Suprapubic skin (tissue), 3 donors: ENCODE measurements at regions not wholly inside any gene's neighbourhood (a gene's known extent, or its start where the extent isn't known, plus 50 kb on each side); places are given as distances from the start of the nearest gene placed in this dataset.

ENCODE experiments used
- CTCF ChIP-seq, 2 donors: fragments of 200-600 bp in 1 of 2; fragments of 450-650 bp in 1 of 2; sonication (generic) in 1 of 2; IDR thresholded peaks; one replicate each; pipeline ENCODE4 v1.5.1; 2016 to 2019; ENCODE audit warnings: antibody characterized with exemption in 2 of 2, mild to moderate bottlenecking in 1 of 2, moderate library complexity in 1 of 2
- EP300 ChIP-seq: sonication (generic); formaldehyde crosslinking; IDR thresholded peaks from one replicate; pipeline ENCODE4 v1.6.1; 2017; ENCODE audit warnings: antibody characterized with exemption
- POLR2A ChIP-seq, 2 donors: fragments of 450-650 bp; IDR thresholded peaks; one replicate each; pipeline ENCODE4 v1.6.1; 2017; ENCODE audit warnings: antibody characterized with exemption in 2 of 2, mild to moderate bottlenecking in 2 of 2, moderate library complexity in 2 of 2

GRCh38 chr16:52212841-52213240 lies 334.1 kb downstream of the TOX3 start:
- TF ChIP-seq POLR2A (IDR thresholded peaks at IDR 0.05) (no peak), EP300 (no peak), CTCF (IDR thresholded peaks at IDR 0.05) (no peak)
